ENCODE measurements at regions not wholly inside any gene's neighbourhood (a gene's known extent, or its start where the extent isn't known, plus 50 kb on each side); places are given as distances from the start of the nearest gene placed in this dataset.

- H3K36me3 ChIP-seq: no peaks in the 10 kb centered on the region
- no peak for TF ChIP-seq CTCF (IDR thresholded peaks at IDR 0.05)
- no peaks in the 10 kb centered on the region for H3K27me3 ChIP-seq
- H3K9me3 ChIP-seq: no peaks in the 10 kb centered on the region
- H3K4me3 ChIP-seq: no peak overlapping the region
- H3K27ac ChIP-seq: no peak overlapping the region
- no peak for DNase-seq (ENCODE audit: low spot score in 2 of 2)
- intact Hi-C loops (cut with DNase I): no loop called here
- H3K4me1 ChIP-seq: peaks cover 0 to 2% of the 10 kb centered on the region in 2 donors
Measured at GRCh38 chr4:141409556-141409955, 188.9 kb downstream of the ZNF330 start.

- no peaks in the 10 kb centered on the region for H3K36me3 ChIP-seq
- H3K27ac ChIP-seq: peak overlapping the region in 1 of 2 donors; percentile 40
- no peak overlapping the region for H3K4me3 ChIP-seq
- intact Hi-C loops (cut with DNase I): loop anchor here (5.0 kb wide), 1 partner anchor 64 kb away; no protein-coding TSS in a partner anchor
- no peak for DNase-seq (ENCODE audit: low spot score in 2 of 2)
- TF ChIP-seq CTCF (IDR thresholded peaks at IDR 0.05): no peak
- peaks cover 0 to 2% of the 10 kb centered on the region in 2 donors for H3K4me1 ChIP-seq
- H3K27me3 ChIP-seq: no peaks in the 10 kb centered on the region
- H3K9me3 ChIP-seq: no peaks in the 10 kb centered on the region
Measured at GRCh38 chr4:141410839-141411238, 190.1 kb downstream of the ZNF330 start.

GRCh38 chr4:141411936-141412335 lies 191.2 kb downstream of the ZNF330 start:
- no peak for TF ChIP-seq CTCF (IDR thresholded peaks at IDR 0.05)
- Histone ChIP-seq H3K4me3 (no peak overlapping the region), H3K4me1 (peaks cover 0 to 2% of the 10 kb centered on the region in 2 donors), H3K36me3 (no peaks in the 10 kb centered on the region), H3K27me3 (no peaks in the 10 kb centered on the region), H3K27ac (peak overlapping the region in 1 of 2 donors; percentile 5), H3K9me3 (no peaks in the 10 kb centered on the region)
- no peak for DNase-seq (ENCODE audit: low spot score in 2 of 2)
- intact Hi-C loops (cut with DNase I): loop anchor here (5.0 kb wide), 1 partner anchor 65 kb away; no protein-coding TSS in a partner anchor

GRCh38 chr4:141413366-141413765 lies 192.7 kb downstream of the ZNF330 start:
- peaks cover 0 to 10% of the 10 kb centered on the region in 2 donors for H3K4me1 ChIP-seq
- intact Hi-C loops (cut with DNase I): loop anchor here (5.0 kb wide), 1 partner anchor 66 kb away; no protein-coding TSS in a partner anchor
- H3K36me3 ChIP-seq: no peaks in the 10 kb centered on the region
- no peak overlapping the region for H3K4me3 ChIP-seq
- H3K9me3 ChIP-seq: no peaks in the 10 kb centered on the region
- no peak for TF ChIP-seq CTCF (IDR thresholded peaks at IDR 0.05)
- no peak overlapping the region for H3K27ac ChIP-seq
- no peaks in the 10 kb centered on the region for H3K27me3 ChIP-seq
- no peak for DNase-seq (ENCODE audit: low spot score in 2 of 2)

- no peak overlapping the region for H3K4me3 ChIP-seq
- H3K4me1 ChIP-seq: peaks cover 0 to 10% of the 10 kb centered on the region in 2 donors
- H3K9me3 ChIP-seq: no peaks in the 10 kb centered on the region
- no peak for DNase-seq (ENCODE audit: low spot score in 2 of 2)
- no peaks in the 10 kb centered on the region for H3K27me3 ChIP-seq
- no peaks in the 10 kb centered on the region for H3K36me3 ChIP-seq
- H3K27ac ChIP-seq: no peak overlapping the region
- intact Hi-C loops (cut with DNase I): no loop called here
- TF ChIP-seq CTCF (IDR thresholded peaks at IDR 0.05): no peak
Measured at GRCh38 chr4:141415651-141416050, 195.0 kb downstream of the ZNF330 start.

GRCh38 chr4:141416219-141416618 lies 195.5 kb downstream of the ZNF330 start:
- no peak for TF ChIP-seq CTCF (IDR thresholded peaks at IDR 0.05)
- Histone ChIP-seq H3K36me3 (no peaks in the 10 kb centered on the region), H3K27me3 (no peaks in the 10 kb centered on the region), H3K4me1 (peaks cover 0 to 10% of the 10 kb centered on the region in 2 donors), H3K27ac (no peak overlapping the region), H3K4me3 (no peak overlapping the region), H3K9me3 (no peaks in the 10 kb centered on the region)
- DNase-seq (ENCODE audit: low spot score in 2 of 2): no peak
- intact Hi-C loops (cut with DNase I): no loop called here

Data from ascending aorta (tissue), 2 donors.